Type B pancreatic cell (in vitro differentiated cells): ENCODE measurements at regions not wholly inside any gene's neighbourhood (a gene's known extent, or its start where the extent isn't known, plus 50 kb on each side); places are given as distances from the start of the nearest gene placed in this dataset.

Experiments used
- DNase-seq: peaks from one replicate; pipeline ENCODE4 v3.0.0; 2021; ENCODE audit warnings: mixed read lengths; ENCODE audit not compliant: unreplicated experiment; ENCODE audit errors: extremely low spot score
- H3K27ac Mint-ChIP-seq: 2 replicates; pipeline ENCODE4 v1.8.0; 2021; ENCODE audit warnings: mild to moderate bottlenecking, mixed read lengths
- H3K27me3 Mint-ChIP-seq: 2 replicates; pipeline ENCODE4 v1.8.0; 2021; ENCODE audit warnings: mixed read lengths
- H3K36me3 Mint-ChIP-seq: 2 replicates; pipeline ENCODE4 v1.8.0; 2021; ENCODE audit warnings: mixed read lengths
- H3K4me1 Mint-ChIP-seq: one replicate; pipeline ENCODE4 v1.8.0; 2021; ENCODE audit warnings: mixed read lengths; ENCODE audit not compliant: unreplicated experiment
- H3K4me3 Mint-ChIP-seq: 2 replicates; pipeline ENCODE4 v1.8.0; 2021; ENCODE audit warnings: mild to moderate bottlenecking, mixed read lengths
- H3K9me3 Mint-ChIP-seq: 2 replicates; pipeline ENCODE4 v1.8.0; 2021; ENCODE audit warnings: mixed read lengths
- CTCF ChIP-seq: fragments of 200-600 bp; sonication (generic); conservative IDR thresholded peaks from 2 replicates; pipeline ENCODE4 v1.5.0; 2021; ENCODE audit warnings: antibody characterized with exemption, mild to moderate bottlenecking

- Mint-ChIP-seq H3K4me1 (no peaks in the 10 kb centered on the region), H3K36me3 (no peaks in the 10 kb centered on the region), H3K27ac (no peak overlapping the region), H3K9me3 (no peaks in the 10 kb centered on the region), H3K4me3 (no peak overlapping the region), H3K27me3 (no peaks in the 10 kb centered on the region)
- no peak for DNase-seq
- TF ChIP-seq CTCF: no peak
Measured at GRCh38 chr2:105691947-105692390, 52.7 kb upstream of the NCK2 start.

DNA sequence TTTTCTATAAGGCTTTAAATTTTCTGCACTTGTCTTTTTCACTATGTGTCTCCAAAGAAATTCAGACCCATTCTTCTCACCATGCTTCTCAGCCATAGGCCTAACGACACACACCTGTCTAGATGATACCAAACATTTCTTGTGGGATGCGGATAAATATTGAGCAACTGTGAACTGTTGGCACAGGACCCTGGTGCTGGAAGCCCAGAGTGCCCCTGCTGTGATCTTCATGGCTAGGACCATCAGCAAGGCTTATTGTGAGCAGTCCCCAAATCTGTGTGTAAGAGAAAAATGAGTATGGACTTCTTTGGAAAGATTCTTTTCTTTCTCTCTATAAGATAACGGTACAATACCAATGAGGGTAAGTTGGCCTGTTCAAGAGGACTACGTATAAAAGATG lies 54.1 kb upstream of the NCK2 start:
- no peak for TF ChIP-seq CTCF
- Mint-ChIP-seq H3K4me3 (no peak overlapping the region), H3K36me3 (no peaks in the 10 kb centered on the region), H3K9me3 (no peaks in the 10 kb centered on the region), H3K27ac (no peak overlapping the region), H3K27me3 (no peaks in the 10 kb centered on the region), H3K4me1 (no peaks in the 10 kb centered on the region)
- no peak for DNase-seq

DNA sequence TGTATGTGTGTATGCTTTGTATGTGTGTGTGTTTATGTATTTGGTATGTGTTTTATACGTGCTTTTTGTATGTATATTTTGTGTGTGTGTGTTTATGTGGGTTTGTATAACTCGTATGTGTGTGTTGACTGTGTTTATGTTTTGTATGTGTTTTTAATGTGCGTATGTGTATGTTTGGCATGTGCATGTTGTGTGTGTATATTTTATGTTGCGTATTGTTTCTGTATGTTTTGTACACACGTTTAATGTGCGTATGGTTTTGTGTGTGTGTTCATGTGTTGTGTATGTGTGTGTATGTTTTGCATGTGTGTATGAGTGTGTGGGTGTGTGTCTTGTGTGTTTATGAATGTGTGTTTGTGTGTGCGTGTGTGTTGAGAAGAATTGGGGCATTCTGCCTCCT lies 55.2 kb upstream of the NCK2 start:
- no peak for TF ChIP-seq CTCF
- Mint-ChIP-seq H3K27ac (no peak overlapping the region), H3K27me3 (no peaks in the 10 kb centered on the region), H3K36me3 (no peaks in the 10 kb centered on the region), H3K4me1 (no peaks in the 10 kb centered on the region), H3K4me3 (no peak overlapping the region), H3K9me3 (no peaks in the 10 kb centered on the region)
- DNase-seq: no peak

GRCh38 chr2:105688946-105689345 lies 55.8 kb upstream of the NCK2 start:
- Mint-ChIP-seq H3K27me3 (no peaks in the 10 kb centered on the region), H3K4me3 (no peak overlapping the region), H3K36me3 (no peaks in the 10 kb centered on the region), H3K9me3 (no peaks in the 10 kb centered on the region), H3K4me1 (no peaks in the 10 kb centered on the region), H3K27ac (no peak overlapping the region)
- no peak for DNase-seq
- TF ChIP-seq CTCF: no peak

- Mint-ChIP-seq H3K9me3 (no peaks in the 10 kb centered on the region), H3K27ac (no peak overlapping the region), H3K36me3 (no peaks in the 10 kb centered on the region), H3K4me3 (no peak overlapping the region), H3K4me1 (peaks cover 9% of the 10 kb centered on the region), H3K27me3 (no peaks in the 10 kb centered on the region)
- no peak for DNase-seq
- no peak for TF ChIP-seq CTCF
Measured at GRCh38 chr2:105686588-105686987, 58.1 kb upstream of the NCK2 start.

DNA sequence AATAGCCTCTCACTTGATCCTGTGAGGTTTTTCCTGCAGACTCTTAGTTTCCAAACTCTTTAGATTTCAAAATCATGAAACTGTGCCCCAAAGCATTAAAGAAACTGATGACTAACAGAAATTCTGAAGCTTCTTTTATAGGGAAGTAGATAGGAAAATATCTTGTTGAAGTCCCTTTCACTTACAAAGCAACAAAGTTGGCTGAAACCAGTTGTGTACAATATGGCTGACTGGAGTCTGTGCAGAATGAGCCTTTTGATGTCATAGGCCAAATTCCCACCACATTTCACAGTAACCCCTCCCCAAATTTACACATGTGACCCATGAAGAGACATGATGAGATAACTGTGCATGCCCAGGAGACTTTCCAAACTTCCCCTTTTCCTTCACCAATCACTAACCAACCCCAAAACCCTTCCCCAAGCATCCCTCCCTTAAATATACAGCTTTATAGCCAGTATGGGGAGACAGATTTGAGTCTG lies 61.7 kb upstream of the NCK2 start:
- no peak for TF ChIP-seq CTCF
- H3K4me1 Mint-ChIP-seq: peaks cover 9% of the 10 kb centered on the region
- DNase-seq: no peak
- H3K4me3 Mint-ChIP-seq: no peak overlapping the region
- H3K27me3 Mint-ChIP-seq: peaks cover 8% of the 10 kb centered on the region
- H3K9me3 Mint-ChIP-seq: no peaks in the 10 kb centered on the region
- H3K36me3 Mint-ChIP-seq: no peaks in the 10 kb centered on the region
- H3K27ac Mint-ChIP-seq: no peak overlapping the region
